Activated T-cell treated with anti-CD3 and anti-CD28 coated beads, Interleukin-2, amount 50 U/mL, for 72 hours (primary cell): ENCODE measurements at regions not wholly inside any gene's neighbourhood (a gene's known extent, or its start where the extent isn't known, plus 50 kb on each side); places are given as distances from the start of the nearest gene placed in this dataset.
A peak's percentile ranks its signal among the peaks of the same experiment; 100 is the strongest.

Experiments used
- ATAC-seq, 2 donors: fragments of 150-1000 bp; cut with Tn5 transposase; replicated peaks in 1 of 2; 2 replicates each; pipeline ENCODE4 v1.10.0; 2021; ENCODE audit warnings: moderate library complexity in 2 of 2, mild to moderate bottlenecking in 1 of 2
- DNase-seq, 2 donors: peaks; one replicate each; pipeline ENCODE4 v3.0.0; 2021 to 2022; ENCODE audit warnings: mixed read lengths in 1 of 2
- H3K27ac Mint-ChIP-seq: one replicate; pipeline ENCODE4 v1.8.0; 2022; ENCODE audit warnings: mild to moderate bottlenecking, moderate library complexity, mixed read lengths
- H3K27me3 Mint-ChIP-seq: one replicate; pipeline ENCODE4 v1.8.0; 2022; ENCODE audit warnings: low read depth, mixed read lengths
- H3K36me3 Mint-ChIP-seq, 2 donors: one replicate each; pipeline ENCODE4 v1.8.0; 2022; ENCODE audit warnings: mixed read lengths in 2 of 2, mild to moderate bottlenecking in 1 of 2; ENCODE audit not compliant: insufficient read depth in 2 of 2
- H3K4me1 Mint-ChIP-seq: one replicate; pipeline ENCODE4 v1.8.0; 2022; ENCODE audit warnings: low read depth, mixed read lengths
- H3K4me3 Mint-ChIP-seq, 2 donors: one replicate each; pipeline ENCODE4 v1.8.0; 2022; ENCODE audit warnings: mild to moderate bottlenecking in 2 of 2, mixed read lengths in 2 of 2, moderate library complexity in 2 of 2
- H3K9me3 Mint-ChIP-seq, 2 donors: one replicate each; pipeline ENCODE4 v1.8.0; 2022; ENCODE audit warnings: mixed read lengths in 2 of 2

GRCh38 chr1:83764209-83764608, 234.7 kb downstream of the TTLL7 start:
- H3K27me3 Mint-ChIP-seq = no peaks in the 10 kb centered on the region
- ATAC-seq = no peak

GRCh38 chr1:83763361-83764095, 235.4 kb downstream of the TTLL7 start:
- H3K4me1 Mint-ChIP-seq = no peaks in the 10 kb centered on the region
- no peak for DNase-seq
- H3K4me3 Mint-ChIP-seq = no peak overlapping the region
- H3K27me3 Mint-ChIP-seq = no peaks in the 10 kb centered on the region
- H3K27ac Mint-ChIP-seq = no peak overlapping the region
- H3K36me3 Mint-ChIP-seq = no peaks in the 10 kb centered on the region
- H3K9me3 Mint-ChIP-seq = no peaks in the 10 kb centered on the region
- no peak for ATAC-seq

More at GRCh38 chr1:83764209-83764608, 234.7 kb downstream of the TTLL7 start:
- no peaks in the 10 kb centered on the region for H3K36me3 Mint-ChIP-seq
- H3K4me1 Mint-ChIP-seq = peaks cover 2% of the 10 kb centered on the region
- no peak for DNase-seq
- H3K4me3 Mint-ChIP-seq = no peak overlapping the region
- no peak overlapping the region for H3K27ac Mint-ChIP-seq
- H3K9me3 Mint-ChIP-seq = no peaks in the 10 kb centered on the region

- no peaks in the 10 kb centered on the region for H3K27me3 Mint-ChIP-seq
- no peaks in the 10 kb centered on the region for H3K9me3 Mint-ChIP-seq
- H3K36me3 Mint-ChIP-seq = no peaks in the 10 kb centered on the region
- ATAC-seq = no peak
- no peak overlapping the region for H3K27ac Mint-ChIP-seq
- no peaks in the 10 kb centered on the region for H3K4me1 Mint-ChIP-seq
- DNase-seq = no peak
- H3K4me3 Mint-ChIP-seq = no peak overlapping the region
These were observed 236.5 kb downstream of the TTLL7 start for GRCh38 chr1:83762416-83762815.

- no peak overlapping the region for H3K4me3 Mint-ChIP-seq
- ATAC-seq = no peak
- no peaks in the 10 kb centered on the region for H3K36me3 Mint-ChIP-seq
These were observed 236.9 kb downstream of the TTLL7 start for GRCh38 chr1:83762039-83762365.

GRCh38 chr1:83761167-83762038, 237.5 kb downstream of the TTLL7 start:
- Mint-ChIP-seq H3K9me3 (no peaks in the 10 kb centered on the region), H3K4me1 (no peaks in the 10 kb centered on the region), H3K27me3 (no peaks in the 10 kb centered on the region), H3K4me3 (no peak overlapping the region), H3K27ac (no peak overlapping the region), H3K36me3 (no peaks in the 10 kb centered on the region)
- DNase-seq = peak; percentile 7 to 21
- ATAC-seq = peak; percentile 57 to 71

More at GRCh38 chr1:83762039-83762365, 236.9 kb downstream of the TTLL7 start:
- no peaks in the 10 kb centered on the region for H3K9me3 Mint-ChIP-seq
- H3K4me1 Mint-ChIP-seq = no peaks in the 10 kb centered on the region
- H3K27ac Mint-ChIP-seq = no peak overlapping the region
- no peak for DNase-seq
- H3K27me3 Mint-ChIP-seq = no peaks in the 10 kb centered on the region

GRCh38 chr1:83760226-83761021, 238.5 kb downstream of the TTLL7 start:
- Mint-ChIP-seq H3K9me3 (no peaks in the 10 kb centered on the region), H3K27me3 (no peaks in the 10 kb centered on the region), H3K4me1 (no peaks in the 10 kb centered on the region), H3K27ac (no peak overlapping the region), H3K4me3 (no peak overlapping the region), H3K36me3 (no peaks in the 10 kb centered on the region)
- ATAC-seq (no peak), DNase-seq (no peak)

GRCh38 chr1:83756984-83757717, 241.8 kb downstream of the TTLL7 start:
- DNase-seq = no peak
- no peaks in the 10 kb centered on the region for H3K9me3 Mint-ChIP-seq
- H3K36me3 Mint-ChIP-seq = no peaks in the 10 kb centered on the region
- H3K27me3 Mint-ChIP-seq = no peaks in the 10 kb centered on the region
- ATAC-seq = no peak
- H3K4me3 Mint-ChIP-seq = no peak overlapping the region
- H3K4me1 Mint-ChIP-seq = no peaks in the 10 kb centered on the region
- H3K27ac Mint-ChIP-seq = no peak overlapping the region

GRCh38 chr1:83751602-83752001, 247.3 kb downstream of the TTLL7 start:
- Mint-ChIP-seq H3K4me1 (no peaks in the 10 kb centered on the region), H3K36me3 (no peaks in the 10 kb centered on the region), H3K4me3 (no peak overlapping the region), H3K27ac (no peak overlapping the region), H3K9me3 (peaks cover 2% of the 10 kb centered on the region in 2 donors), H3K27me3 (no peaks in the 10 kb centered on the region)
- ATAC-seq (no peak), DNase-seq (no peak)

GRCh38 chr1:83750201-83750600, 248.7 kb downstream of the TTLL7 start:
- no peak overlapping the region for H3K27ac Mint-ChIP-seq
- H3K4me3 Mint-ChIP-seq = no peak overlapping the region
- no peaks in the 10 kb centered on the region for H3K27me3 Mint-ChIP-seq
- H3K9me3 Mint-ChIP-seq = peaks cover 2% of the 10 kb centered on the region in 2 donors
- no peaks in the 10 kb centered on the region for H3K36me3 Mint-ChIP-seq
- no peaks in the 10 kb centered on the region for H3K4me1 Mint-ChIP-seq
- ATAC-seq (no peak), DNase-seq (no peak)

GRCh38 chr1:83747853-83748482, 251.0 kb downstream of the TTLL7 start:
- no peak overlapping the region for H3K27ac Mint-ChIP-seq
- no peaks in the 10 kb centered on the region for H3K4me1 Mint-ChIP-seq
- ATAC-seq (no peak), DNase-seq (no peak)
- peaks cover 2% of the 10 kb centered on the region in 2 donors for H3K9me3 Mint-ChIP-seq
- no peak overlapping the region for H3K4me3 Mint-ChIP-seq
- H3K27me3 Mint-ChIP-seq = no peaks in the 10 kb centered on the region
- H3K36me3 Mint-ChIP-seq = no peaks in the 10 kb centered on the region

GRCh38 chr1:83746234-83746633, 252.7 kb downstream of the TTLL7 start:
- Mint-ChIP-seq H3K27ac (no peak overlapping the region), H3K4me1 (peaks cover 12% of the 10 kb centered on the region), H3K4me3 (no peak overlapping the region), H3K36me3 (no peaks in the 10 kb centered on the region), H3K9me3 (no peaks in the 10 kb centered on the region), H3K27me3 (no peaks in the 10 kb centered on the region)
- ATAC-seq (no peak), DNase-seq (no peak)

GRCh38 chr1:83742446-83742845, 256.5 kb downstream of the TTLL7 start:
- Mint-ChIP-seq H3K36me3 (no peaks in the 10 kb centered on the region), H3K4me3 (no peak overlapping the region), H3K27ac (no peak overlapping the region), H3K9me3 (no peaks in the 10 kb centered on the region), H3K4me1 (peaks cover 12% of the 10 kb centered on the region), H3K27me3 (no peaks in the 10 kb centered on the region)
- DNase-seq = no peak
- ATAC-seq = no peak
